GM20000 (cell line): ENCODE measurements at regions not wholly inside any gene's neighbourhood (a gene's known extent, or its start where the extent isn't known, plus 50 kb on each side); places are given as distances from the start of the nearest gene placed in this dataset.

Experiments used
- DNase-seq: peaks from one replicate; pipeline ENCODE4 v3.0.0; 2012; ENCODE audit warnings: low spot score
- TF ChIP-seq, protein P1 (sequence below): IDR thresholded peaks from 2 replicates; pipeline ENCODE4 v1.5.1; 2012; ENCODE audit warnings: mild to moderate bottlenecking, control low read depth; ENCODE audit errors: extremely low read depth, missing control alignments

DNA sequence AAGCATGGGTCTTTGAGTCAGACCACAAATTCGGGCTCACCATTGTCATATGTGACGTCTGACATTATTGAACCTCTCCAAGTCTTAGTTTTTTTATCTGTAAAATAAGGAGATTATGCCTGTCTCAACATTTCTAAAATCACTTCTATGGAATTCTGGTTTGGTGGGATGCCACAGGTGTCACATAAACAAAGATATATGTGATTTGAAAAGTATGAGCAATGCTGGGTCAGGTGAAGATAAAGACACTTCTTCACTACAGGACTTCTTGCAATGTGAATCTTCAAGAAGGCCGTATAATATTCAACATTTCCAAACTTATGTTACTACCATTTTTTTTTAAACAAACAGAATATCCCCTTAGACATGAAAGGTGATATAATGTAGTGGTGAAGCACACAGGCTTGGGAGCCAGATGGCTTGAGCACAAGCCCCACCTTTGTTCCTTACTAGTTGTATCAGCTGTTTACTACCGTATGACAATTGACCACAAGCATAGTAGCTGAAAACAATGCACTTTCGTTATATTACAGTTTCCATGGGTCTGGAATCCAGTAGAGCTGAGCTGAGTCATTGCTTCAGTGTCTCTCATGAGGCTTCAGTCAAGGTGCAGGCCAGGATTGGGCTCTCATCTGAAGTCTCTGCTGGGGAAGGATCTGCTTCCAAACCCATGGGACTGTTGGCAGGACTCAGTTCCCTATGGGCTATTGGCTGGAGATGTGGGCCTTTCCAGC is 87.7 kb downstream of the UTP18 start:
- TF ChIP-seq, protein P1, sequence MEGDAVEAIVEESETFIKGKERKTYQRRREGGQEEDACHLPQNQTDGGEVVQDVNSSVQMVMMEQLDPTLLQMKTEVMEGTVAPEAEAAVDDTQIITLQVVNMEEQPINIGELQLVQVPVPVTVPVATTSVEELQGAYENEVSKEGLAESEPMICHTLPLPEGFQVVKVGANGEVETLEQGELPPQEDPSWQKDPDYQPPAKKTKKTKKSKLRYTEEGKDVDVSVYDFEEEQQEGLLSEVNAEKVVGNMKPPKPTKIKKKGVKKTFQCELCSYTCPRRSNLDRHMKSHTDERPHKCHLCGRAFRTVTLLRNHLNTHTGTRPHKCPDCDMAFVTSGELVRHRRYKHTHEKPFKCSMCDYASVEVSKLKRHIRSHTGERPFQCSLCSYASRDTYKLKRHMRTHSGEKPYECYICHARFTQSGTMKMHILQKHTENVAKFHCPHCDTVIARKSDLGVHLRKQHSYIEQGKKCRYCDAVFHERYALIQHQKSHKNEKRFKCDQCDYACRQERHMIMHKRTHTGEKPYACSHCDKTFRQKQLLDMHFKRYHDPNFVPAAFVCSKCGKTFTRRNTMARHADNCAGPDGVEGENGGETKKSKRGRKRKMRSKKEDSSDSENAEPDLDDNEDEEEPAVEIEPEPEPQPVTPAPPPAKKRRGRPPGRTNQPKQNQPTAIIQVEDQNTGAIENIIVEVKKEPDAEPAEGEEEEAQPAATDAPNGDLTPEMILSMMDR, result no peak
- DNase-seq, result no peak

DNA sequence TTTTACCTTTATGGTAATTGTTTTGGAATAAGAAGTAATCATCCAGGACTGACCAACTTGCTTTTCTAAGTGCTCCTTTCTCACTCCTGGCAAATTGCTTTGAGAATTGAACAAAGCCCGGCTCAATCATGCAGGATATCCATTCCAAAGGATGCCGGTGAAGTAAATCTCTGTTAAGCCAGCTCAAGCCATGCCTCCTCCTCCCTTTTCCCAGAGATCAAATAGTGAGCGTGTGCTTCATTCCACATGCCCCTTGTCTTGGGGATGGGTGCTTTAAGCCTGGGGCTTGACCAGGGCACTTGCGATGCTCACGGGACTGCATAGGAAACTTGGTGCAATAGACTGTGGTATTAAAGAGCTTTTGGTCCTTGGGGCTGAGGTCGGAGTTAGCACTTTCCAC is 90.7 kb downstream of the UTP18 start:
- TF ChIP-seq, protein P1, result no peak
- DNase-seq, result no peak

GRCh38 chr17:51351890-51352289 is 91.5 kb downstream of the UTP18 start:
- TF ChIP-seq, protein P1, result no peak
- no peak for DNase-seq

GRCh38 chr17:51352798-51353197 is 92.5 kb downstream of the UTP18 start:
- TF ChIP-seq, protein P1, result no peak
- DNase-seq, result no peak

DNA sequence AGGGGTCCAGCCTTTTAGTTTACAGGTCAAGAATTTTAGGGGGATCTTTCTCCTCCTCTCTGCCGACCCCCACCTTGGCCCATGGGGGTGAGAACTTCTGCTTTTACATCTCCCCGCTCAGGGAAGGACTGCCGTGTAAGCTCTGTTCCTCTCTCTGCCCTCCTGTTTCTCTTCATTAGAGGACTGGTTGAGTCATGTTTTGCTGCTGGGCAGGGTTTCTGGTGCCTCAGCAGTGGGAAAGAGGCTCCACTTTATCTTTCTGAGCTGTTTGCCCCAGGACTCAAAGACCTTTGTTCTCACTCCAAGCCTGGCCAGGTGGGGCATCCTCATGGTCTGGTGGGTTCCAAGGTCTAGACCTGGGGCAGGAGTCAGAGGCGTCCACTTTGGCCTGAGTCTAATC is 93.0 kb downstream of the UTP18 start:
- TF ChIP-seq, protein P1, result no peak
- no peak for DNase-seq

GRCh38 chr17:51354936-51355335 is 94.6 kb downstream of the UTP18 start:
- TF ChIP-seq, protein P1, result no peak
- DNase-seq, result no peak

DNA sequence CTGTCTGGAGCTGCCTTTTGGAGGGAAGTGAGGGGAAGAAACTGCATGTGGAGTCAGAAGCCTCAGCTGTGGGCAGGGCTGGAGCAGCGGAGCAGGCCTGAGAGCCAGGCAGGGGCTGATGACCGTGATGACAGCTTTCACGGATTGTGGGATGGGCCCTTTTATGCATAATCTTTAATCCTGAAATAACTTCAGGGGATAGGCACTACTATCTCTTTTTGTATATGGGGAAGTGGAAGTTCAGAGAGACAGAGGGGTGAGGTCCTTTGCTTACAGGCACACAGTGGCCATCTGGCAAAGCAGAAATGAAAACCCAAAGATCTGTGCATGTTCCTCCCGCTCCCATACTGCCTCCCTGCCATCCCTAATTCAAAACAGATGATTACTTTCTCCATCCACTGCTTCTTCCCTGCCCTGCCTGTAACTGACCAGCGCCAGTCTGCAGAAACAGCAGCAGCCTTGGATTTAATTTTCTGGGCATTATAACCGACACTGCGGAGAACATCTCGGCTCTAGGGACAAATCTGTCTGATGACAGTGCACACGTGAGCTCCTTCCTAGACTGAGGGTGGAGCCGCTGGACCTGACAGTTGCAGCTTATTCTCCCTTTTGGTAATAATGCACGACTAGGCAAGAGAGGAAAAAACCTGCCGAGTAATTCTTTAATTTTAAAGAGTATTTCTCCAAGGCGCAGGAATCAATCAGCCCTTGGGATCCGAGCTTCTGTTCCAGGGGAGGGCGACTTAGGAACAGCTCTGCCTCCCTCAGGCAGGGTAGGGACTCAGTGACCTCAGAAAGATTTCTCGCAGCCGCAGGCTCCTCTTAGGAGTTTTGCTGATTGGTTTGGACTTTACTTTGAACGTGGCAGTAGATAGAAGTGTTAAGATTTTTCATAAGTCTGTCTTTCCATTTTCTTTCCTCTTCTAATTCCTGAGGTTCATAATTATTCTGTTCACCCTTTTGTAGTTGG is 95.4 kb downstream of the UTP18 start:
- TF ChIP-seq, protein P1, result no peak
- no peak for DNase-seq
